ENCODE measurements at regions not wholly inside any gene's neighbourhood (a gene's known extent, or its start where the extent isn't known, plus 50 kb on each side); places are given as distances from the start of the nearest gene placed in this dataset.
A peak's percentile ranks its signal among the peaks of the same experiment; 100 is the strongest.

DNA sequence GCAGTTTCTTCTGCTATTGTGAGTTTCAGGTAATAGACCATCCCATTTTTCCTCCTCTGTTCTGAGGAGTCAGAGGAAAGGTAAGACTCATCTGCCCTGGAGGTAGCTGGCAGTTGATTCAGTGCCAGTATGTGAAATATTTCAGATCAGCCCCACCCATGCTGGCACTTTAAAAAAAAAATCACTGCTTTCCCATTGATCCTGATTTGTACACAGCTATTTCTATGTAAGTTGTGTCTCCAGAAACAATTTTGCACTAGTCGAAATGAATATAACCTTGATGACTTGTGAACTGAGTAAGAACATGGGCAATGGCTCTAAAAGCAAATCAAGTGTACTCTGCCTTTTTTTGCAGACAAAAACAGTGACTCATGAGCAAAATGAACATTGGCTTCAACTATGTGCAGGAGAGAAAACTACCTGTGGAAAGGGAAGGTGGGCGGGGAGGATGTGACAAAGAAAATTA lies 82.0 kb upstream of the OR5AK2 start:
- no peaks in the 10 kb centered on the region for H3K27me3 ChIP-seq (ENCODE audit: control insufficient read depth, insufficient read depth)
- intact Hi-C loops (cut with DNase I) = no loop called here
- no peaks in the 10 kb centered on the region for H3K9me3 ChIP-seq (ENCODE audit: control insufficient read depth, low read length)
- no peaks in the 10 kb centered on the region for H3K4me1 ChIP-seq (ENCODE audit: control insufficient read depth, insufficient read depth, low read length)
- no peak for DNase-seq
- no peak overlapping the region for H3K4me3 ChIP-seq (ENCODE audit: low read length)
- no peak overlapping the region for H3K27ac ChIP-seq (ENCODE audit: low read length)
- no peak for ATAC-seq
- WGBS = 85% methylated on average over 2 of the region's 2 CpGs

DNA sequence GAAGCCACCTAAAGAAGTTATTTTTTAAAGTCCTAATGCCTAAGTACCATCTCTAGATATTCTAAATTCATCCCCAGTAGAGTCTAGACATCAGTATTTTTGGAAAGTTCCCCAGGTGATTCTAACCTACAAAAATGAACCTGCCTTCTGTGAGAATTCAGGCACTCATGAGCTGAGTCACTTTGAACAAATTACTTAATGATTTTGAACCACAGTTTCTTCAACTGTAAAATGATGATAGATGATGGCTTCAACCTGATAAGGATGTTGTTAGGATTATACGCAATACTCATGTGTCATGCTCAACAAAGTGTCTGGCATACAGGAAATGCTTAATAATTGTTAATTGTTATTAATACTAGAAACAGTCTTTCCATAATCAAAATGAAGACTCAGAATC lies 82.8 kb upstream of the OR5AK2 start:
- Histone ChIP-seq H3K4me1 (ENCODE audit: control insufficient read depth, insufficient read depth, low read length) (no peaks in the 10 kb centered on the region), H3K27me3 (ENCODE audit: control insufficient read depth, insufficient read depth) (no peaks in the 10 kb centered on the region), H3K27ac (ENCODE audit: low read length) (no peak overlapping the region), H3K4me3 (ENCODE audit: low read length) (no peak overlapping the region), H3K9me3 (ENCODE audit: control insufficient read depth, low read length) (no peaks in the 10 kb centered on the region)
- DNase-seq (no peak), ATAC-seq (no peak)
- intact Hi-C loops (cut with DNase I) = no loop called here
- 88% methylated on average over 1 of the region's 1 CpG for WGBS

DNA sequence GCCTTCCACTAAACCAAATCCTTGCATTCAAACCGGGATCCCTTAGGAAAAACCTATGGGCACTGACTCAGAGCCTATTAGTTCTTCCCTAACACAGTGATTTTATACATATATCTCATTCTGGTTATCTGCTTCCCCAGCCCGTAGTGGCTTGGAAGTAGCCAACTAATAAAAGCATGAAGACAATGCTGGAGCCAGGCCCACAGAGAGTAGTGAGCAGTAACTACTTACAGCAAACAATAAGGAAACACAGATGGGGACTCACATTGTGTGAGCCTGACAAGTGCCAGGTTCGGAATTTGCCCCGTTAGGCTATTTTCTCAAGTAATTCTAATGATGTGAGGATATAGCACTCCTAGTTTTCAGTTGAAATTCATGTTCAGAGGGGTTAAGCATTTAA lies 83.3 kb upstream of the OR5AK2 start:
- no peak overlapping the region for H3K27ac ChIP-seq (ENCODE audit: low read length)
- no peaks in the 10 kb centered on the region for H3K9me3 ChIP-seq (ENCODE audit: control insufficient read depth, low read length)
- ATAC-seq (no peak), DNase-seq (no peak)
- H3K4me3 ChIP-seq (ENCODE audit: low read length) = no peak overlapping the region
- H3K27me3 ChIP-seq (ENCODE audit: control insufficient read depth, insufficient read depth) = no peaks in the 10 kb centered on the region
- H3K4me1 ChIP-seq (ENCODE audit: control insufficient read depth, insufficient read depth, low read length) = no peaks in the 10 kb centered on the region
- 58% methylated on average over 4 of the region's 4 CpGs for WGBS
- intact Hi-C loops (cut with DNase I) = no loop called here

DNA sequence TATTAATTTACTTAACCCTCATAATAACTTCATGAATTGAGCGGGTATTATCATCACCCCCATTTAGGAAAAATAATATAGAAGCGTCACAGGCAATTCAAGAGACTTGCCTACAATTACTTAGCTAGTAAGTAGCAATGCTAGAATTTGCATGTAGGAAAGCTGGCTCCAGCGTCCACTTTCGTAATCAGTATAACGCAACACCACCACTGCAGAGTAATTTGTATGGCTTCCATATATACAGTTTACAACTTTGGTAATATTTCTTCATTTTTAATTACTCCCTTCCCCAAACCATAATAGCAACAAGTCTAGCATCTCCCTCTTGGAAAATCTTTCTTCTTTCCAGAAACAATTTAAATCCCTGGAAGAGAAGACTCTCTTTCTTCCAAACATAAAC lies 89.9 kb upstream of the OR5AK2 start:
- Histone ChIP-seq H3K4me1 (ENCODE audit: control insufficient read depth, insufficient read depth, low read length) (no peaks in the 10 kb centered on the region), H3K27me3 (ENCODE audit: control insufficient read depth, insufficient read depth) (no peaks in the 10 kb centered on the region), H3K9me3 (ENCODE audit: control insufficient read depth, low read length) (no peaks in the 10 kb centered on the region), H3K4me3 (ENCODE audit: low read length) (no peak overlapping the region), H3K27ac (ENCODE audit: low read length) (no peak overlapping the region)
- intact Hi-C loops (cut with DNase I) = no loop called here
- no peak for ATAC-seq
- WGBS = 92% methylated on average over 5 of the region's 5 CpGs
- DNase-seq = no peak

DNA sequence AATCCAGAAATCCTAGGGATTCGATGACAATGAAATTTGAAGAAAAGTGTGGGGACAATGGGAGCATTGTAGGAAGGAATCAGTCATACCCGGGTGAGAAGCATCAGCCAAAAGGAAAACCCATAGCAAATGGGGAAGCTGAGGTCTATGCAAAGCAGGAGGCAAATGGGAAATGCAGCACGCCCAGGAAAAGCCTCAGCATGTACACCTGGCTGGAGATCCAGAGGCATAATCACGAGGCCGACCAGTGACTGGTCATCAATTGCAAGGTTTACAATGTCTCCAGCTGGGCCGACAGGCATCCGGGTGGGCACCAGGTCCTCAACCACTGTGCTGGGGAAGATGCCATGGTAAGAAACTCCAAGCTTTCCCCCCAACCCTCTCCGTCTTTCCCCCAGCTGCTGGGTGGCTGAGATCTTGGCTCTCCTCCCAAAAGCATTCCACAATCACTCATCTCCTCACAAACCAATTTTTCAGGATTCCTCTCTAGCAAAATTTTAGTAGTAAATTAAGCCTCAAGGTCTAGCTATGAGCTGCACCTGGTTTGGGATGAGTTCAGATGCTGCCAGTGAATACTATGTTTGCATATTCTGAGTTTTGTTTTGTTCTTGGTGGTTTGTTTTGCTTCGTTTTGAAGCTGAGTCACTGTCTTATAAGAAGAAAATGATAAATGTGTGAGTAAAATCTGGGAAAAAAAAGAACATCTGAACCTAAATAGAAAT lies 98.0 kb upstream of the OR5AK2 start:
- Histone ChIP-seq H3K4me1 (ENCODE audit: control insufficient read depth, insufficient read depth, low read length) (no peaks in the 10 kb centered on the region), H3K9me3 (ENCODE audit: control insufficient read depth, low read length) (no peaks in the 10 kb centered on the region), H3K27me3 (ENCODE audit: control insufficient read depth, insufficient read depth) (peaks cover 5% of the 10 kb centered on the region), H3K4me3 (ENCODE audit: low read length) (no peak overlapping the region), H3K27ac (ENCODE audit: low read length) (no peak overlapping the region)
- DNase-seq (no peak), ATAC-seq (no peak)
- WGBS = 81% methylated on average over 9 of the region's 9 CpGs
- intact Hi-C loops (cut with DNase I) = no loop called here

DNA sequence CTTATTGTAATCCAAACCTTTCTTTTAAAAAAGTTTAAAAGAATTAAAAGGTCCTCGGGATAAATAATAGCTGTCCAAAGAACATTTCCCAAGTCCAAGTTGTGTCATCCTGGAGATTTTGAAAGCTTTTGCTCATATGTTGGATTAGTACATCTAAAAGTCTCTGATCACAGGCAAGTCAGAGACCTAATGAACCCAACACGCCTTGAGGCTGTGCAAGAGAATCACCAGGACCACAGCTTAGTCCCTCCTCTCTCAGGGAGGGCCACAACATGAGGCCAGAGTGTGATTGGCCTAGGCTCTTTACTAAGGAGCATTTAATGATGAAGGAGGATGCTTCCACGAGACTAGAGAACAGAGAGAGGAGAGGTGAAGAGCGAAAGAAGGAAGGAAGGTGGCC lies 98.7 kb upstream of the OR5AK2 start:
- no peak for ATAC-seq
- Histone ChIP-seq H3K27ac (ENCODE audit: low read length) (no peak overlapping the region), H3K9me3 (ENCODE audit: control insufficient read depth, low read length) (no peaks in the 10 kb centered on the region), H3K27me3 (ENCODE audit: control insufficient read depth, insufficient read depth) (peaks cover 5% of the 10 kb centered on the region), H3K4me3 (ENCODE audit: low read length) (no peak overlapping the region), H3K4me1 (ENCODE audit: control insufficient read depth, insufficient read depth, low read length) (no peaks in the 10 kb centered on the region)
- DNase-seq = no peak
- 83% methylated on average over 4 of the region's 4 CpGs for WGBS
- intact Hi-C loops (cut with DNase I) = no loop called here

DNA sequence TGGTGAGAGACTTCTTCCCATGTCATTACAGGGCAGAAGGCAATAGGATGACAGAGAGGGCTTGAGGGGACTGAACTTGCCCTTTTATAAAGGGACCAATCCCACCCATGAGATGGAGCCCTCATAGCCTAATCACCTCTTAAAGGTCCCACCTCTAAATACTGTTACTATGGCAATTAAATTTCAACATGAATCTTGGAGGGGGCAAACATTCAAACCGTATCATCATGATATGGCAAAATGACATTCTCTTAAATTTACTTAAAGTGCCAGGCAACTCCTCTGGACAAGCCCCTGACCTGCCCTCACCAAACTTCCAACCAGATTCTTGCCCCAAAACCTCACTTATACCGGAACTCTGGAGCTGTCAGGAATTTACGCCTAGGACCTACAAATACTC lies 100.8 kb upstream of the OR5AK2 start:
- H3K4me1 ChIP-seq (ENCODE audit: control insufficient read depth, insufficient read depth, low read length) = no peaks in the 10 kb centered on the region
- intact Hi-C loops (cut with DNase I) = no loop called here
- no peak overlapping the region for H3K27ac ChIP-seq (ENCODE audit: low read length)
- no peak for ATAC-seq
- H3K27me3 ChIP-seq (ENCODE audit: control insufficient read depth, insufficient read depth) = peaks cover 5% of the 10 kb centered on the region
- no peaks in the 10 kb centered on the region for H3K9me3 ChIP-seq (ENCODE audit: control insufficient read depth, low read length)
- WGBS = 88% methylated on average over 3 of the region's 3 CpGs
- no peak overlapping the region for H3K4me3 ChIP-seq (ENCODE audit: low read length)
- no peak for DNase-seq

DNA sequence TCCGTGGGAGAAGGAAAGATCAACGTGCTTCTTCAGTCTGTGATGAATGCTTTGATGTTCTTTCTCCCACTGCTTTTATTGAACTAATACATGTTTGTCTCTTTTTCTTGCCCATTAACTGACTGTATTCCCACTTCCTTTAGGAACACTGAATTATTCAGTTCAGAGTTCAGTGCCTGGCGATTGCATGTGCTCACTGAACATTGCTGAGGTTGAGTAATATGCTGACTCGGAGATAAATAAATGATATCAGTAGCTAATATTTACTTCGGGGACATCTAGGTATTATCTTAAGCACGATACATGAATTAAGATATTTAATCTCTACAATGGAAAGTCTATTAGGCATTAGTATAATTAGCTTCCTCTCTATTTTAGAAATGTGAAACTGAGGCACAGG lies 102.3 kb upstream of the OR5AK2 start:
- intact Hi-C loops (cut with DNase I) = no loop called here
- Histone ChIP-seq H3K27me3 (ENCODE audit: control insufficient read depth, insufficient read depth) (no peaks in the 10 kb centered on the region), H3K4me3 (ENCODE audit: low read length) (no peak overlapping the region), H3K9me3 (ENCODE audit: control insufficient read depth, low read length) (no peaks in the 10 kb centered on the region), H3K4me1 (ENCODE audit: control insufficient read depth, insufficient read depth, low read length) (no peaks in the 10 kb centered on the region), H3K27ac (ENCODE audit: low read length) (no peak overlapping the region)
- DNase-seq (no peak), ATAC-seq (no peak)
- WGBS = 71% methylated on average over 6 of the region's 6 CpGs

DNA sequence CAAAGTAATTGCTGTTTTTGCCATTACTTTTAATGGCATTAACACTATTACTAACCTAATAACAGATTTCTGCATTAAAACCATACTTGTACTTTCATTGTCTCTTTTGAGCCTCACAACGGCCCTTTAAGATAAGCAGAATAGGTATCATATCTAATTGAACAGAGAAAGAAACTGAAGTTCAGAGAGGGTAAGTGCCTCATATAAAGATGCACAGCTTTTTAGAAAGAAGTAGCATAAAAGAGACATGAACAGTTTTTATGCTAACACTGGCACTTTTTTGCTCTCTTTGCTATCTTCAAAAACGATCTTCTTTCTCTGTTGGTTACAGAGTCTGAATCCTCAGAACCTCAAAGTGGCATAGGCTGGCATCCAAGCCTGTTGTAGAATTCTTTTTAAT lies 102.9 kb upstream of the OR5AK2 start:
- H3K4me3 ChIP-seq (ENCODE audit: low read length) = no peak overlapping the region
- no peaks in the 10 kb centered on the region for H3K9me3 ChIP-seq (ENCODE audit: control insufficient read depth, low read length)
- ATAC-seq = no peak
- no peak overlapping the region for H3K27ac ChIP-seq (ENCODE audit: low read length)
- WGBS = 74% methylated on average over 2 of the region's 2 CpGs
- H3K4me1 ChIP-seq (ENCODE audit: control insufficient read depth, insufficient read depth, low read length) = no peaks in the 10 kb centered on the region
- intact Hi-C loops (cut with DNase I) = no loop called here
- H3K27me3 ChIP-seq (ENCODE audit: control insufficient read depth, insufficient read depth) = no peaks in the 10 kb centered on the region
- DNase-seq = no peak

DNA sequence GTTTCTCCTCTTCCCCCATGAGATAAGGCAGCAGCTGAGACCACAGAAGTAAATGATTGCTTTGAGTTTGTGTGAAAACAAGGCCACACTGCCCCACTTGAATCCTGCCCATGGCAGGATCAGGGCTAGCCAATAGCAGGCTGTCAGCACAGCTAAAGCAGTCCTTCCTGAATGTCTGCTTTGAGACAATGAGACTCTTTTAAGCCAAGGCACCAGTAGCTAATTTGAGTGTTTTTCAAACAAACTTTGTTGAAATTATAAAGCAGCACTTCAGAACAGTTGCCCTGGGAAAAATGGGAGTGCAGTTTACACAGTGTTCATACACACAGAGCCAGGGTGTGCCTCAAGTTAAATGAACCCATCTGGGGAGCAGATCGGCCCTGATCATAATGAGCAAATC lies 103.5 kb upstream of the OR5AK2 start:
- no peak overlapping the region for H3K4me3 ChIP-seq (ENCODE audit: low read length)
- no peak overlapping the region for H3K27ac ChIP-seq (ENCODE audit: low read length)
- H3K4me1 ChIP-seq (ENCODE audit: control insufficient read depth, insufficient read depth, low read length) = no peaks in the 10 kb centered on the region
- intact Hi-C loops (cut with DNase I) = no loop called here
- DNase-seq (peak in 1 of 3 donors; percentile 41), ATAC-seq (peak; percentile 55 to 69)
- no peaks in the 10 kb centered on the region for H3K27me3 ChIP-seq (ENCODE audit: control insufficient read depth, insufficient read depth)
- WGBS = 20% methylated on average over 1 of the region's 1 CpG
- H3K9me3 ChIP-seq (ENCODE audit: control insufficient read depth, low read length) = no peaks in the 10 kb centered on the region

DNA sequence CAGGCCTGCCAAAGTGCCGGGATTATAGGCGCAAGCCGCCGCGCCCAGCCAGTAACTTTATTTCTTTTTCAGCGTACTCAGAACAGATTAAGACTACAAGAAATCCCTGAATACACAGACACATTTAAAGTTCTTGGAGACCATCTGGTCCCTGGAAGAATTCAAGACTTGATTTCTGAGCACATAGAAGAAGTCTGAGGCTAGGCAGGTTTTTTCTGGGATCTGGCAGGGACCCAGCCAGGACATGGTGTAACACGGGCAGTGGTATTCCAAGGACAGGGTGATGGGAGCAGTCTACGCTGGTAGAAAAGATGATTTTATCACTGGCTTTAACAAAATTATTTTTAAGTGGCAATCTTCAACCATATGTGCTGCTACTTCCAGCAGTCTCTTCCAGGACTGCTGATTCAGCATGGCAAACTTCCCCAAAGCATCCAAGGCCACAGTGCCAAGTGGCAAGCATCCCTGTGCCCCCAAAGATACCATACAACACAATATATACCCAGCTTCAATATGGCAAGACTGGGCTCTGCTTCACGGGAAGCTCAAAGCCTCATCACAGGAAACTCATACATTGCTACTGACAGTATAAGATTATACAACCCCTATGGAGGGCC lies 105.2 kb upstream of the OR5AK2 start:
- intact Hi-C loops (cut with DNase I) = no loop called here
- DNase-seq (no peak), ATAC-seq (no peak)
- WGBS = 92% methylated on average over 9 of the region's 9 CpGs
- Histone ChIP-seq H3K4me3 (ENCODE audit: low read length) (no peak overlapping the region), H3K27ac (ENCODE audit: low read length) (no peak overlapping the region), H3K27me3 (ENCODE audit: control insufficient read depth, insufficient read depth) (no peaks in the 10 kb centered on the region), H3K4me1 (ENCODE audit: control insufficient read depth, insufficient read depth, low read length) (no peaks in the 10 kb centered on the region), H3K9me3 (ENCODE audit: control insufficient read depth, low read length) (no peaks in the 10 kb centered on the region)
